ENCODE measurements at regions not wholly inside any gene's neighbourhood (a gene's known extent, or its start where the extent isn't known, plus 50 kb on each side); places are given as distances from the start of the nearest gene placed in this dataset.
A peak's percentile ranks its signal among the peaks of the same experiment; 100 is the strongest.
"Not testable (repeated sequence)": the region's sequence is repeated elsewhere in the genome, so short reads cannot be mapped to it uniquely, and the experiment has no call there.

DNA sequence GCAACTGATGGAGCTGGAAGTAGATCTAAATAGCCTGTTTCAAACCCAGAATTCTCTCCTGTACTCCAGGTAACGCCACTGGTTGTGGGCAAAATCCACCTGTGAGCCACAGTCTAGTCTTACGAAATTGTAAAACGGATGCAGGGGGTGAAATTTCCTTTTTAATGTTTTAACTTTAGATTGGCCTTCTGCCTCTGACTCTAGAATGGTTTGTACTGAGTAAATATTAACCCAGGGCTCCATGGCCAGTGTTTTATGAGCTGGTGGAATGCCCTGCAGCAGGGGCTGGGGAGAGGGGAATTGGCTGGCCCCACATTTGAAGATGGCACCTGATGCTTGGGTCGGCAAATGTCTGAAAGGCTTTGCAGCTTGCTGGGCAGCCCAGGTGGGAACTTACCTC is 156.6 kb downstream of the MYCN start:
- H3K27ac Mint-ChIP-seq, result no peak overlapping the region; a peak in 1 of 7 replicates

DNA sequence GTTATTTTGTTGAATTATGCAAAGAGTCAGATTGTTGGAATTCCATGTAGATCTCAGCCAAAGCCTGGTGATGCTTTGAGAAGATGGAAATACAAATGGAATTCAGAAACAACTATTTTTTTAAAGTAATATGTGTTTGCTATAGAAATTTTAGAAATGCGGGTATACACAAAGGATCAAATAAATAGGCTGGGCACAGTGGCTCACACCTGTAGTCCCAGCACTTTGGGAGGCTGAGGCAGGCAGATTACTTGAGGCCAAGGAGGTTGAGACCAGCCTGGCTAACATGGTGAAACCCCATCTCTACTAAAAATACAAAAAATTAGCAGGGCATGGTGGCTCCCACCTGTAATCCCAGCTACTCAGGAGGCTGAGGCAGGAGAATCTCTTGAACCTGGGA is 155.1 kb downstream of the MYCN start:
- not testable (repeated sequence) for DNase-seq; H3K4me3 Mint-ChIP-seq; H3K14ac ChIP-seq (ENCODE audit: insufficient read depth, low read length)

More for the DNA sequence above, 156.6 kb downstream of the MYCN start:
- no peaks in the 10 kb centered on the region; the same call in 1 of the 2 replicates for H3K27me3 Mint-ChIP-seq (ENCODE audit: low read depth)
- Histone ChIP-seq H2BK5ac (ENCODE audit: insufficient read length, low read length) (no peak overlapping the region), H4K20me1 (ENCODE audit: control insufficient read depth, insufficient read depth, insufficient read length) (no peaks in the 10 kb centered on the region), H3K14ac (ENCODE audit: insufficient read depth, low read length) (no peak overlapping the region), H2BK120ac (ENCODE audit: low read depth, low read length, poor library complexity, severe bottlenecking) (no peak overlapping the region), H3K27ac (ENCODE audit: insufficient read length, low read depth, low read length) (no peak overlapping the region), H3K23me2 (ENCODE audit: insufficient read length, low read depth, low read length, poor library complexity, severe bottlenecking) (no peaks in the 10 kb centered on the region), H2BK12ac (ENCODE audit: insufficient read length, low read depth, low read length) (no peak overlapping the region), H2AFZ (ENCODE audit: low read length) (no peak overlapping the region), H3K4me1 (ENCODE audit: insufficient read depth, low read length) (peaks cover 5% of the 10 kb centered on the region; the same call in 1 of the 2 replicates), H3K18ac (ENCODE audit: insufficient read length, low read depth, low read length) (no peak overlapping the region), H3K9me3 (ENCODE audit: control insufficient read depth, low read depth, low read length) (no peaks in the 10 kb centered on the region), H2BK20ac (ENCODE audit: low read depth, low read length, poor library complexity, severe bottlenecking) (no peak overlapping the region), H3K27me3 (ENCODE audit: insufficient read depth, low read length) (no peaks in the 10 kb centered on the region), H3K4me2 (ENCODE audit: insufficient read depth, insufficient read length, low read length) (no peak overlapping the region), H4K8ac (replicated peaks; ENCODE audit: insufficient read length, low read depth, low read length) (no peak overlapping the region), H3T11ph (ENCODE audit: low read length) (no peak overlapping the region), H3K4ac (ENCODE audit: low read depth, low read length) (no peak overlapping the region), H4K5ac (ENCODE audit: insufficient read length, low read depth, low read length) (no peak overlapping the region), H3K56ac (ENCODE audit: insufficient read length, low read depth, low read length) (no peak overlapping the region), H3K9ac (ENCODE audit: extremely low read depth, insufficient read length, low read length) (no peak overlapping the region), H3K79me2 (ENCODE audit: insufficient read depth, low read length) (no peaks in the 10 kb centered on the region), H3K23ac (ENCODE audit: insufficient read length, low read depth, low read length) (no peak overlapping the region), H3K79me1 (ENCODE audit: insufficient read depth, low read depth, low read length, poor library complexity, severe bottlenecking) (no peaks in the 10 kb centered on the region), H2BK15ac (ENCODE audit: low read depth, low read length) (no peak overlapping the region), H4K91ac (ENCODE audit: insufficient read length, low read depth, low read length) (no peak overlapping the region), H2AK5ac (ENCODE audit: insufficient read length, low read length) (no peak overlapping the region)
- TF ChIP-seq, protein P1, sequence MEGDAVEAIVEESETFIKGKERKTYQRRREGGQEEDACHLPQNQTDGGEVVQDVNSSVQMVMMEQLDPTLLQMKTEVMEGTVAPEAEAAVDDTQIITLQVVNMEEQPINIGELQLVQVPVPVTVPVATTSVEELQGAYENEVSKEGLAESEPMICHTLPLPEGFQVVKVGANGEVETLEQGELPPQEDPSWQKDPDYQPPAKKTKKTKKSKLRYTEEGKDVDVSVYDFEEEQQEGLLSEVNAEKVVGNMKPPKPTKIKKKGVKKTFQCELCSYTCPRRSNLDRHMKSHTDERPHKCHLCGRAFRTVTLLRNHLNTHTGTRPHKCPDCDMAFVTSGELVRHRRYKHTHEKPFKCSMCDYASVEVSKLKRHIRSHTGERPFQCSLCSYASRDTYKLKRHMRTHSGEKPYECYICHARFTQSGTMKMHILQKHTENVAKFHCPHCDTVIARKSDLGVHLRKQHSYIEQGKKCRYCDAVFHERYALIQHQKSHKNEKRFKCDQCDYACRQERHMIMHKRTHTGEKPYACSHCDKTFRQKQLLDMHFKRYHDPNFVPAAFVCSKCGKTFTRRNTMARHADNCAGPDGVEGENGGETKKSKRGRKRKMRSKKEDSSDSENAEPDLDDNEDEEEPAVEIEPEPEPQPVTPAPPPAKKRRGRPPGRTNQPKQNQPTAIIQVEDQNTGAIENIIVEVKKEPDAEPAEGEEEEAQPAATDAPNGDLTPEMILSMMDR (conservative IDR thresholded peaks at IDR 0.05), result no peak
- WGBS (ENCODE audit: extremely low coverage, insufficient read length, low lambda C conversion rate), result no CpG with 5 or more reads among the region's 4 CpGs
- no peak overlapping the region for H3K4me3 Mint-ChIP-seq
- H3K4me1 Mint-ChIP-seq, result peaks cover 31 to 38% of the 10 kb centered on the region in 2 experiments
- DNase-seq, result no peak
- H3K9me3 Mint-ChIP-seq, result no peaks in the 10 kb centered on the region
- H3K36me3 Mint-ChIP-seq (ENCODE audit: insufficient read depth in 1 of 3, low read depth in 3 of 3), result no peaks in the 10 kb centered on the region; a peak in 1 of 7 replicates

More for the DNA sequence above, 155.1 kb downstream of the MYCN start:
- not testable (repeated sequence) for H2AK5ac ChIP-seq (ENCODE audit: insufficient read length, low read length); H2AFZ ChIP-seq (ENCODE audit: low read length); H3K36me3 Mint-ChIP-seq (ENCODE audit: insufficient read depth in 1 of 3, low read depth in 3 of 3); H3K79me1 ChIP-seq (ENCODE audit: insufficient read depth, low read depth, low read length, poor library complexity, severe bottlenecking); H3K23me2 ChIP-seq (ENCODE audit: insufficient read length, low read depth, low read length, poor library complexity, severe bottlenecking); H2BK12ac ChIP-seq (ENCODE audit: insufficient read length, low read depth, low read length); H3K9me3 ChIP-seq (ENCODE audit: control insufficient read depth, low read depth, low read length); H2BK20ac ChIP-seq (ENCODE audit: low read depth, low read length, poor library complexity, severe bottlenecking); H3K23ac ChIP-seq (ENCODE audit: insufficient read length, low read depth, low read length); H4K20me1 ChIP-seq (ENCODE audit: control insufficient read depth, insufficient read depth, insufficient read length); H4K8ac ChIP-seq (replicated peaks; ENCODE audit: insufficient read length, low read depth, low read length); H3K27me3 ChIP-seq (ENCODE audit: insufficient read depth, low read length); H3T11ph ChIP-seq (ENCODE audit: low read length); H3K27me3 Mint-ChIP-seq (ENCODE audit: low read depth); H3K4me1 ChIP-seq (ENCODE audit: insufficient read depth, low read length); H2BK120ac ChIP-seq (ENCODE audit: low read depth, low read length, poor library complexity, severe bottlenecking); H2BK5ac ChIP-seq (ENCODE audit: insufficient read length, low read length); H2BK15ac ChIP-seq (ENCODE audit: low read depth, low read length); H4K91ac ChIP-seq (ENCODE audit: insufficient read length, low read depth, low read length); H3K4ac ChIP-seq (ENCODE audit: low read depth, low read length); H3K18ac ChIP-seq (ENCODE audit: insufficient read length, low read depth, low read length); H3K56ac ChIP-seq (ENCODE audit: insufficient read length, low read depth, low read length); H3K9ac ChIP-seq (ENCODE audit: extremely low read depth, insufficient read length, low read length); H4K5ac ChIP-seq (ENCODE audit: insufficient read length, low read depth, low read length); H3K27ac ChIP-seq (ENCODE audit: insufficient read length, low read depth, low read length); H3K9me3 Mint-ChIP-seq; H3K4me2 ChIP-seq (ENCODE audit: insufficient read depth, insufficient read length, low read length); H3K79me2 ChIP-seq (ENCODE audit: insufficient read depth, low read length)
- H3K4me1 Mint-ChIP-seq, result peaks cover 16 to 26% of the 10 kb centered on the region in 2 experiments
- WGBS (ENCODE audit: extremely low coverage, insufficient read length, low lambda C conversion rate), result no CpG with 5 or more reads among the region's 1 CpG
- H3K27ac Mint-ChIP-seq, result 0 out of 7 replicates have a peak overlapping the region, but pooled peaks of 1 of the 3 experiments have one; percentile 9

All from H9 (cell line).